IPS DF 4.7 (cell line): ENCODE measurements at regions not wholly inside any gene's neighbourhood (a gene's known extent, or its start where the extent isn't known, plus 50 kb on each side); places are given as distances from the start of the nearest gene placed in this dataset.
"Not testable (repeated sequence)": the region's sequence is repeated elsewhere in the genome, so short reads cannot be mapped to it uniquely, and the experiment has no call there.

ENCODE experiments used
- DNase-seq: peaks from one replicate; pipeline ENCODE4 v3.0.0-alpha.2; 2013; ENCODE audit warnings: low spot score; ENCODE audit errors: extremely low read depth

DNA sequence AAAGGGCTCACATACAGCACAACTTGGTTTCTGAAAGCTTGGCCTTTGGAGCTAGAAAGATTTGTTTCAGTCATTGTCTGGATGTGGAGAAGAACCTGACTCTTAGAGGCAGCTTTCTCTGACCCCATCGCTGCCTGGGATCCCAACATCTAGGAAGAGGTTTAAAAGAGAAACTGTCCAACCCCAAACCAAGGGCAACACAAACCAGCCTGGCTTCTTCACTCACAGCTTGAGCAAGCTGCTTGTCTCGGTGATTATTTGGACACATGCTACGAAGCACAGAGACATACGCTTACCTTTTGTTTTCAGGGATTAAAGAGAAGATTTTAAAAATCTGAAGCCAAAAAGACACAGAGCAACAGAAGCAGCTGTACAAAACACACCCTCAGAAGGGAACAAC, 109.8 kb downstream of the ETS2 start:
- DNase-seq: no peak

DNA sequence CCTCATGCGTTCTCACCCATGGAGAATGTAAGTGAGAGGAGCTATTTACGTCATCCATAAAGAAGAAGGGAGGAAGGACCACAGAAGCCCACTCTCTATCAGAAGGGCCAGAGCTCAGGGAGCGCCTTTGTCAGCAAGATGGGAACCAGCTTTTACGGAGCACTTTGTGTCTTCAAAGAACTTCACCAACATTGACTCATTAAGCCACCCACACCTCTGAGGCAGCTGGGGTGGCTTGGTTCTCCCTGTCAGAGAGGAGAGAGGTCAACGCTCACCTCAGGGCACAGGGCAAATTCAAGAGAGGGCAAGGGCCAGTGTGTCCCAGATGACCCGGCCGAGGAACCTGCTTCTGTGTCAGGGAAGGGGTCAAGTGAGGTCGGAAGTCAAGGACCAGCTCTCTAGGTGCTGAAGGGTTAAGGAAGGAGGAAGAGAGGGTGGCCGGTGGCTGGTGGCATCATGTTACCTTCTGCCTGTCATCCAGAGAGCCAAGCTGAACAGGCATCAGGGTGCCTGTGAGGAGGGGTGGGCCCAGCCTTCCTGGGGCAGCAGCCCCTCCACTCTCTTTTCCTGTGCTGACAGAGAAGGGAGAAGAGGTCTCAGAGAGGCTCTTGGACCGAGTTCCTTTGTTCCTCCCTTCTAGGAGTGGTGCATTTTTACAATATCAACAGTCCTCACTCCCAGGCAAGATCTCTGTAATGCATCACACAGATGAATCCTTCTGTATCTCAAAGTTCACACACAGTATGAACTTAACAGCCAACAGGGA, 109.0 kb downstream of the ETS2 start:
- DNase-seq: no peak

DNA sequence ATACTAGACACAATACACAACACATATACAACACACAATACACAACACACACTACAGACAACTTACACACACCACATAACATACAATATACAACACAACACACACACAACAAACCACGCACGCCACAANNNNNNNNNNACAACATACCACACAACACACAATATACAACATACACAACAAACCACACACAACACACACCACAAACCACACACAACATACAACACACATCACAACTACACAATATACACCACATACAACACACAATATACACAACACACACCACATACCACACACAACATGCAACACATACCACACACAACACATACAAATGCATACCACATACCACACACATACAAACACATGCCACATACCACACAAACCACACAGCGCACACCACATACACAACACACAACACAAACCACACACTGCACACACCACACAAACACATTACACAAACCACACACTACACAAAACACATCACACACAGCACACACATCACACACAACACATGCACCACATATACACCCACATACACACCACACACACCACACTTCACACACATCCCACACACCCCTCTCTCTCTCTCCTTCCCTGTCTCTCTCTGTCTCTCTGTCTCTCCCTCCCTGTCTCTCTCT, 108.3 kb downstream of the ETS2 start:
- no peak for DNase-seq

DNA sequence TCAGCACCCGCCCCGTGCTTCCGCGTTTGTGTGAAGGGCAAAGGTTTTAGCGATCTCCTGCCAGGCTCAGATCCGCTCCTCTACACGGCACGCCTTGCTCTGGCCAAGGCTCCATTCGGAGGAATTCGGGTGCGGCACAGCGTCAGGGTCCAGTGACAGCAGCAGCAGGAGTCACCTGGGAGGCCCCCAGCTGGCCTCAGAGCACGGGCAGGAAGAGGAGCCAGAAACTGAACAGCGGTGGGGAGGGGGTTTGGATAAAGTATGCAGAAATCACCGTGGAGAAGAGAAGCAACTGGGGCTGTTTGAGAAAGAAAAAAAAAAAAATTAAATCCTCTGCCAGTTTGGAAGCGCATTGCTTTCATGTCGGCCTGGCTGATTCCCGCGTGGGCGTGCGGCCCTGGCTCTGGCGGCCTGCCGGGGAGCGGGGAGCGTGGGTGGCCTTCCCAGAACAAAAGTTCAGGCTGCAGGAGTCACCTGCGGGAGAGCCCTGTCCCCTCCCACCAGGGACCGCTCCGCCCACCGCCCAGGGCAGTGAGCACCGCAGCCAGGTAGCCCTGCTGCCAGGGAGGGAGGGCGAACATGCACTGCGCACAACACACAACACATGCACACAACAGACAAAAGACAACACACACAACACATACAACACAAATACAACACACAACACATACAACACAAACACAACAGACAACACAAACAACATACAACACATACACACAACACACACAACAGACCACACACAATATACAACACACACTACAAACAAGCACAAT, 107.6 kb downstream of the ETS2 start:
- no peak for DNase-seq

DNA sequence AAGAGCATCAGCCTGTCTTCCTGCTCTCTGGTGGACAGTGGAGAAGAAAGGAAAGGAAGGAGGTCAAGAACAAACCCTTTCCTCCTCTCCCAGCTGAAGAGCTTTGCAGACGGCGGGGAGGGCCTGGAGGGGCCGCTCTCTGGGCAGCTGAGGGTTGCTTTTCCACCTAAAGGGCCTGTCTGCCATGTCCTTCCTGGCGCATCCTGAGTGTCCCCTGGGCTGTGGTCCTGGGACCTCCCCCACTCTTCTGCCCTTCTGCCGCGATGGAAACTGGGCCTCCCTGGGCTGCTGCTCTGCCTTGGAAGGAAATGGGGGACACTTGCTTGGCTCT, 107.0 kb downstream of the ETS2 start:
- DNase-seq: no peak

DNA sequence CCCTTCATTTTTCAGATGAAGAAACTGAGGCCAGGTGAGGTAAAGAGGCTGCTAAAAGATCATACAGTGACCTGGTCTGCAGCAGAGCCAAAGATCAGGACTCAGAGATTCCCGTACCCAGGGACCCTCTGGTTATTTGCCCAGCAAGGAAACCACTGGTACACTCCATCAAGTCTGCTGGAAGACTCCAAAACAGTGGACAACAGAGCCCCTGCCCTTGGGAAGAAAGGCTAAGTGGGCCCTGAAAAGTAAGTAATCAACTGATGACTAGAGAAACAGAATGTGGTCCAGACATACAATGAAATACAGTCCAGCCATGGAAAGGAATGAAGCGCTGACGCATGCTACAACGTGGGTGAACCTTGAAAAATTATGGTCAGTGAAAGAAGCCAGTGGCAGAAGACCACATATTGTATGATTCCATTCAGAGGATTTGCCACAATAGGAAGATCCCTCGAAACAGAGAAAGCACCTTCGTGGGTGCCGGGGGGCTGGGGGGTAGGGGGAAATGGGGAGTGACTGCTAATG, 106.4 kb downstream of the ETS2 start:
- no peak for DNase-seq

DNA sequence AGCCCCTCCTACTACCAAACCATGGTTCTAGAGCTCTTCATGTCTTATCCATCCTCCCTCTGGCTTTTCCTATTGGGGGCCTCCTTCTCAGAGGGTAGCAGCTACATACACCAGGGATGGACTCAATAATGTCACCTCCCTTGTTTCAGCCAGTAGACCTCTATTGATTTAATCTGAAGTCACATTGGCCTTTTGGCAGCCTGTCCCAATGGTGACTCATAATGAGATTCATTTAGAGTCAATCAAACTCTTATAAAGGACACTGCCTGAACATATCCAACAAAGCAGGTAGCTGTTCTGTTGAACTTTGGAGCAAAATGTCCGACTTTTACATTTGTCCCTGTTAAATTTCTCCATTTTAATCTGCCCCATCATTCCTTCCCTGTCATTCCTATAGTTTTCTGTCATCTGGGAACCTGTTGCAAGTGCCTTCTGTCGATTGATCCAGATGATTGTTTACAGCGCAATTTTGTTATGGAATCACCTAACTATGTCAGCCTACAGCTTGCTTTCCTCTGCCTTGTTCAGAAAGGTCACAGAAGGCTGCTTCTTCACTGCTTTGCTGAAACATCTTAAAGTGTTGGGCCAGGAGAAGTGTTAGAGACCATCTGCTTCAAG, 105.9 kb downstream of the ETS2 start:
- DNase-seq: no peak

DNA sequence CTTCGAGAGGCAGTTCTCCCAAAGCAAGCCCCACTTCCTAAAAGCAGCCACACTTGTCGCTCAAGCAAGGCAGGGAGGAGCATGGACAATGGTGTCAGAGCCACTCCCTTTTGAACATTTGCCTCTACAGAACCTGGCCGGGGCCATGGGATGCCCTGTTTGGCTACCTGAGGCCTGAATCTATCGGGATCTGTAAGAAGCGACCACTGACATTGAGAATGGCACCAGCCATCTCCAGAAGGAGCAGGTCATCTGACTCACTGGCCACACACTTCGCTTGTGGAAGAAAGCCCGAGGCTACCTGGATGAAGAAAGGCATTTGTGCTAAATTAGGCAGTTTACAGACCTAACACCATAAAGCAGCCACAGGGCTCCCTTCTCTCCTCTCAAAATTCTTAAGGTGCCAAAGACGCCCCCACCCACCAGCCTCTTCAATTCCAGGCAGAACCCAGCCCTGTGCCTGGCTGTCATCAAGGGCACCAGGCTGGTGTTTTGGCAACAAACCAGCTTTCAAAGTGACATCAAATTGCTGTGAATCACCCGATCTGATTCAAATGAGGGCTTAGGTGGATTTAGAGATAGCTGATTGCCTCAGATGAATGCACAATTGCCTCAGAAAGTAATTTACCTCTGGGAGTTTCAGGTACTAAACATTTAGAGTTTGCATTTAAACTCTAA, 104.8 kb downstream of the ETS2 start:
- DNase-seq: no peak

DNA sequence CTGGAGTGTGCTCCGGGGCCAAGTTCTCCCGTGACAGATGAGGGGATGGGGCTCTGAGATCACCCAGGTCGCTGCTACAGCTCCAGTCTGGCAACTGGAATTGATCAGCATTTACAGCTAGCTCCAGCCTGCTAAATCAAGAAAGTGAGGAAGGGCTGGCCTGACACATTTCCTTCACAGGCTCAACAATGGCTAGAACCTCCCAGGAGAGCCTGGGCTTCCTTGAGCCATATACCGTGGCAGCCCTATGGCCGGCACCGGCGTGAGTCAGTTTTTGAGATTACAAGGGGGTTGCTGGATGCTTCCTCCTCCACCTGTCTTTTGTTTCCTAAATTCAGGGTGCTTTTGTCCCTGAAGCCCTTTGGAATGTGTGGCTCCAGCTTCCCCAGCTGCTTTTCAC, 104.2 kb downstream of the ETS2 start:
- DNase-seq: no peak

DNA sequence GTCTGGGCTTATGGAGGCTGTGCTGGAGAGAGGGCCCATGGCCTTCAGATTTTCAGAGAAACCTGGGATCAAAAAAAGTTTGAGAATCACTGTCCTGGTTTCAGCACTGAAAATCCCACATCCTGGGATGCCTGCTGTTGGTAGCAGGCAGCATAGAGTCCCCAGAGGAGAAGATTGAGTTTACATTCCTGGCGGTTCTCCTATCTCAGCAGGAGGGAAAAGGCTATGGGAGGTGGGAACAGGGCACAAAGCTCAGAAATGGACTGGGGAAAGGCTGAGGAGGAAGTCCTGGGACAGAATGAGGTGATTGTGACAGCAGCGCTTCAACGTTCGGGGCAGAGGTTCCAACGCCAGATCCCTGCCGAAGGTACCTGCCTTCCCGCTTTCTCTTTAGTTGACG, 103.4 kb downstream of the ETS2 start:
- no peak for DNase-seq

DNA sequence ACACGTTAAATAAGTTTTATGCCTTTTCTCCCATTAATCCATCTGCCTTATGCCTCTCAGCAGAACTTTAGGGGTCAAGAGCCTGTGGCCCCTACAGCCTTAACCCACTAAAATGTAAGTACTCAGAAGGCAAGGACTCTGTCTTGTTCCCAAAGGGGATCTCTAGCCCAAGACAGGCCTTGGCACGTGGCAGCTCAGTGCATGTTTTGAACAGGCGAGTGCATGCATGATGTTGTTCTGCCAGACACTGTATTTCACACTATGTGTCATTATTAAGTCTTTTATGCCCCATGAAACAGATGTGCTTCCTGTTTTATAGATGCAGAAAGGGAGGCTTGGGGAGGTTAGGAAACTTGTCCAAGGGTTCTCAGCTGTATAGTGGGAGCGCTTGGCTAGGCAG, 102.8 kb downstream of the ETS2 start:
- no peak for DNase-seq

DNA sequence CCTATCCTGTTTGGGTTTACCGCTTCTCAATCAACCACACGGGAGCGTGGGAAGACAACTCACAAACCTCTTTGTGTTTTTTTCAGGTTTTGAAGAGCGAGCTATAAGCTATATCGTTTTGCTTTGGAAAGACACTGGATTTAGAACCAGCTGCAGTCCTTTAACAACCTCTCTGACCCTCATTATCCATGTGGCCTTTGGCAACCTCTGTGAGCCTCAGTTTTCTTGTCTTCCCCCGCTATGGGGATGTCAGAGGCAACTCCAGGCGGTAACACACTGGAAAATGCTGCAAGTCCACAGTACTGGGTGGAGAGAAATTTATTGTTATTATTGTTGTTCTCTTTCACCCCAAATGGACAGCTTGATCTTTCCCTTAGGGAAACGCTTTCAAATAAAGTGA, 100.0 kb downstream of the ETS2 start:
- DNase-seq: no peak

DNA sequence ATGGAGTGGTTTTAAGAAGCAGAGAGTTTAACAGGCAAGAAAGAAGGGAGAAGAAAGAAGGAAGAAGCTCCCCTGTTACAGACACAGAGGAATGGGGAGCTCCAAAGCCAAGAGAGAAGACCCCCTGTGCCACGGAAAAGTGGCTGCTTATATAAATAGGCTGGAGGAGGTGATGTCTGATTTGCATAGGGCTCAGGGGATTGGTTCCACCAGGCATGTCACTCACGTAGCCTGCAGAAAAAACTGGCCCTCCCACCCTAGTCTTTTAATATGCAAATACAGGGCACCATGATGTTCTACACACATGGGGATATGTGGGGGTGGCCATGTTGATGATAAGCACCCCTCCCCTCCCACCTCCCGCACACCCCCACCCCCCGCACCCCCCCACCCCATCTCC, 99.6 kb downstream of the ETS2 start:
- DNase-seq: no peak

DNA sequence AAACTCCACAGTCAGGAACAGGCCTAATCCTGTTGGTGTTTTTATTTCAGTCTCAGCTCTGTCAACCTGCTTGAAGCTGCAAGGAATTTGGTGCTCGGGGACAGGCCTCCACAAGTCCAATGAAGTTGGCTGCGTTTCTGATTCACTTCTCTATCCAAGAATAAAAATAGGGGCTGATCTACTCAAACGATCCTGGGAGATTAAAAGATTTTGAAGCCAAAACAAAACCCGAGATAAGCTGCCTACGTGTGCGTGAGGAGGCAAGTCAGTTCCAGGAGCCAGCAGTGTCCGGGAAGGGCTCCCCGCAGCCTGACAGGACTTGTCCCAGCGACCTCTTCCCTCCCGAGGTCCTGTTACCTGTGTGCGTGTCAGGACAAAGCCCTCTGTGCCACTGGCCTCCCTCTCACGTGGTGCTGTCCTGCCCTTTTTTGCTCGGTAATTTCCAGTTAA, 98.0 kb downstream of the ETS2 start:
- no peak for DNase-seq

DNA sequence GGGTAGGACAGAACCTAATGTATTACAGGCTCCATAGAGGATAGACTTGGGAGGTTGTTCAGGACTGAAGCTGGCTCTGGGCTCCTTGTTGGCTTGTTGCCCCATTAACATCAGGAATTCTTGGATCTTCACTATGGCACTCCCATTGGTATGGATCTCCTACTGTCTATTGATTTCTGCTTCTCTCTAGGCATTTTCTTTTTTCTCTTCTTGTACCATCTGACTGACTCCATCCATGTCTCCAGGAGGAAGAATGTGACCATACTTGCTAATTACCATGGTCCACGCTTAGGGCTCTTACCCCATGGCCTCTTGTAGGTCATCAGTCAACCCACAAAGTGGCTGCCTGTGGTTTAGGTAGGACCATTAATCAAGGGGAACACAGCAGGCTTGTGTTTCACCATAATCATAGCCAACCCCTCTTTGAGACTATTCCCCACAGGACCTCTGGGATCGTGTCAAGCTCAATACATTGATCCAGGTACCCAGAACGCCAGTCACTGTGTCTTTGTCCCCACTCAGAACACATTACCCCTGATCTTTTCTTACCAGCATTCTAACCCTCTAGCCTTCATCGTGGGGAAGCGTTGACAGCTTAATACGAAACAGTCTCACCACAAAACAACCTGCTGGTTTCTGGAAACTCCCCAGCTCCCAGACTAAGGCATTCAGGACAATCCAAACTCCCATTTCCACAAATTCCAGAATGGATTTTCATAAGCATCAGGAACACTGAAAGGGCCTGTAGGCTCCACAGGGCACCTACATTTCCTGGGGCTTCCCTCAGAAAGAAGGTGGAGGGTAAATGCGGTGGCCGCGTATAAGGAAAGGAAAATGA, 97.1 kb downstream of the ETS2 start:
- DNase-seq: no peak

DNA sequence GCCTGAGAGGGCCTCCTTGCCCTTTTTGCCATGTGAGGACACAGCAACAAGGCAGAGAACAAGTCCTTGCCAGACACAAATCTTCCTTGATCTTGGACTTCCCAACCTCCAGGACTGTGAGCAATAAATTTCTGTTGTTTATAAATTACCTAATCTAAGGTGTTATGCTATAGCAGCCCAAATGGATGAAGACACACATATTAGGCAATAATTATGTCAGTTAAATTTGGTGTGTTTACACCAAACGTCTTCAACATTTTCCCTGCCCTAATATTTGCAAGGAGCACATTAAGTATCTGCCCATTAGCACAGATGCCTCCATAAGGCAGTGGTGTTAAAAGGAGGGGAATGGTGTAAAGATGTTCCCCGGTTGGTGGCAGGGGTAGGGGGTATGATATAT, 94.8 kb downstream of the ETS2 start:
- no peak for DNase-seq

DNA sequence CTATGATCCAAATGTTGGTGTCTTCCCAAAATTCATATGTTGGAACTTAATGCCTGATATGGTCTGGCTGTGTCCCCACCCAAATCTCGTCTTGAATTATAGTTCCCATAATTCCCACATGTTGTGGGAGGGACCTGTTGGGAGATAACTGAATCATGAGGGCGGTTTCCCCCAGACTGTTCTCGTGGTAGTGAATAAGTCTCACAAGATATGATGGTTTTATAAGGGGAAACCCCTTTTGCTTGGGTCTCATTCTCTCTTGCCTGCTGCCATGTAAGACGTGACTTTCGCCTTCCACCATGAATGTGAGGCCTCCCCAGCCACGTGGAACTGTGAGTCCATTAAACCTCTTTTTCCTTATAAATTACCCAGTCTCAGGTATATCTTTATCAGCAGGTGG, 94.3 kb downstream of the ETS2 start:
- DNase-seq: not testable (repeated sequence)

DNA sequence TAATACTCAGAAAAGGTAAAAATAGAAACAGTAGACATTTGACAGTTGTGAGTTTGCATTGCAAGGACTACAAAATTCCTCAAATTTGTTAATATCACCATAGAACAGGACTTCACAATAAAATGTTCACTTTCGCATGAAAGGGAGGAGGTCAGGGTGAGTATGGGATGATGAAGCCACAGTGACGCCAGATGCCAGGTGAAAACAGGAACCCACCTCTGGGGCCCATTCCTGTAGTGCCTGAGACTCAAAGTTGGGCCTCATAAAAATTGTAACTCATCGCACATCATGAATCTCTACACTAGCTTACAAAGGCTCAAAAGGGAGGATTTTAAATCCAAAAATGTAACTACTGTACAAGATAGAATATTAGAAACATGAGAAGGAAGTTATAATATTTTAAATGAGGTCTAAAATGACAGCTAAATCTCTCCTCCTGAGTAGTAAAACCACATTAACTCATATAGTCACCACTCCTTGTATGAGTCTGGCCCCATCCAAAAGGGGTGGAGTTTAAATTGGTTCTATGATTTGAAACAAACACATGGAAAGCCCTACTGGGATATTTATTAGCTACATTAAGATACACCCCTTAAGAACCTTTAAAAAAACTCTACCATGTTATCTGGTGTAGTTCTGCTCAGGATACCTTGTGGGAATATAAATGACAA, 93.7 kb downstream of the ETS2 start:
- DNase-seq: no peak

DNA sequence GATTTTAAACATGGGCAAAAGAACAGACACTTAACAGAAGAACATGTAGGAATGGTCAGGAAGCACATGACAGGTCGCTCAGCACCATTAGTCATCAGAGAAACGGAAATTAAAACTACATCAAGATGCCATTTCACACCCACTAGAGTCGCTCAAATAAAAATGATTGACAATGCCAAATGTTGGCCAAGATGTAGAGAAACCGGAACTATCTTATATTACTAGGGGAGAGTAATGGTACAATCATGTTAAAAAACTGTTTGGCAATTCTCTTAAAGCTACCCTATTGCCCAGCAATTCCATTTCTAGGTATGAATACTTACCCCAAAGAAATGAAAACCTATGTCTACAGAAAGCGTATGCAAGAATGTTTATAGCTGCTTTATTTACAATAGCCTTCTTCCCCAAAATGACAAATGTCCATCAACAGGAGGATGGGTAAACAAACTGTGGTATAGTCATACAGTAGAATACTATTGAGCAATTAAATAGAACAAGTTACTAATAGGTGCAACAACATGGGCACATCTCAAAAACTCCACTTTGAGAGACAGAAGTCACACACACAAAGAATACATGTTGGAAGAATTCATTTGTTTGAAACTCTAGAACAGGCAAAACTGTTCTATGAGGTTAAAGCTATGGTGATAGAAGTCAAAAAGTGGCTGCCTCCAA, 92.8 kb downstream of the ETS2 start:
- DNase-seq: no peak
